SU-DHL-6 (cell line): ENCODE measurements at regions not wholly inside any gene's neighbourhood (a gene's known extent, or its start where the extent isn't known, plus 50 kb on each side); places are given as distances from the start of the nearest gene placed in this dataset.

Experiments used
- CTCF ChIP-seq: fragments of 200-600 bp; sonication (generic); IDR thresholded peaks from one replicate; pipeline ENCODE4 v1.5.1; 2017; ENCODE audit warnings: antibody characterized with exemption, mild to moderate bottlenecking, low read length, moderate library complexity; ENCODE audit not compliant: insufficient read depth, poor library complexity, severe bottlenecking
- EZH2phosphoT487 ChIP-seq: fragments of 200-600 bp; sonication (generic), shearing (Covaris generic); conservative IDR thresholded peaks from 2 replicates; pipeline ENCODE4 v1.6.1; 2018; ENCODE audit warnings: mild to moderate bottlenecking, antibody characterized with exemption, low read length, moderate library complexity, mixed read lengths

GRCh38 chr3:194057570-194058188 lies 78.3 kb upstream of the HES1 start:
- TF ChIP-seq CTCF (no peak), EZH2phosphoT487 (no peak)
